Transverse colon (tissue), 4 donors: ENCODE measurements at regions not wholly inside any gene's neighbourhood (a gene's known extent, or its start where the extent isn't known, plus 50 kb on each side); places are given as distances from the start of the nearest gene placed in this dataset.

Source experiments
- CTCF ChIP-seq, 5 experiments: fragments of 200-600 bp in 3 of 5; fragments of 450-650 bp in 2 of 5; sonication (generic) in 3 of 5; IDR thresholded peaks; 1 replicate in 2 of 5; 2 replicates in 3 of 5; pipeline ENCODE4 v1.5.1; 2016 to 2017; ENCODE audit warnings: antibody characterized with exemption in 5 of 5, inconsistent platforms in 3 of 5, mild to moderate bottlenecking in 2 of 5, moderate library complexity in 1 of 5
- POLR2A ChIP-seq: fragments of 450-650 bp; IDR thresholded peaks from one replicate; pipeline ENCODE4 v1.6.1; 2016; ENCODE audit warnings: antibody characterized with exemption, mild to moderate bottlenecking, moderate library complexity
- POLR2AphosphoS5 ChIP-seq, 3 donors: sonication (generic); formaldehyde crosslinking; IDR thresholded peaks; one replicate each; pipeline ENCODE4 v1.6.1; 2016; ENCODE audit warnings: antibody characterized with exemption in 3 of 3

- TF ChIP-seq CTCF (IDR thresholded peaks at IDR 0.05) (no peak), POLR2A (no peak), POLR2AphosphoS5 (IDR thresholded peaks at IDR 0.05) (no peak)
These were observed 805.3 kb downstream of the SATB2 start for GRCh38 chr2:198652461-198652860.
